22Rv1 (cell line): ENCODE measurements at regions not wholly inside any gene's neighbourhood (a gene's known extent, or its start where the extent isn't known, plus 50 kb on each side); places are given as distances from the start of the nearest gene placed in this dataset.

Experiments used
- ZFX ChIP-seq: fragments of 450-650 bp; IDR thresholded peaks from 2 replicates; pipeline ENCODE4 v1.6.1; 2017; ENCODE audit warnings: antibody characterized with exemption, borderline replicate concordance
- TF ChIP-seq, protein P1 (sequence below): fragments of 450-650 bp; IDR thresholded peaks from 2 replicates; pipeline ENCODE4 v1.5.1; 2017; ENCODE audit warnings: mild to moderate bottlenecking

DNA sequence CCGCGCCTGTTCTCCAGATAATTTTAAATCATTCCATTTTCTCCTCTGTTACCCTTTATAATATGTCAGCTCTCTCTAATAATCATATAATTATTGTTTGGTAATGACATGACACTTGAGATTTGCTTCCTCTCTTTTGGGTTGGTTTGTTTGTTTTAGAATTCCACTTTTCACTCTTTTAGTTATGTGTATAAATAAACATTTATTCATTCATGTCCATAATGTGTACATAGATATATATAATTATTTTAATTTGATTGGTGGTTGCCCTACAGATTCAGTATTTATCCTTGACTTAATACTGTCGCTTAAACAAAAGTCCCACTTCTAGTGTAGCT is 93.4 kb upstream of the FMN2 start:
- TF ChIP-seq ZFX = no peak
- TF ChIP-seq, protein P1, sequence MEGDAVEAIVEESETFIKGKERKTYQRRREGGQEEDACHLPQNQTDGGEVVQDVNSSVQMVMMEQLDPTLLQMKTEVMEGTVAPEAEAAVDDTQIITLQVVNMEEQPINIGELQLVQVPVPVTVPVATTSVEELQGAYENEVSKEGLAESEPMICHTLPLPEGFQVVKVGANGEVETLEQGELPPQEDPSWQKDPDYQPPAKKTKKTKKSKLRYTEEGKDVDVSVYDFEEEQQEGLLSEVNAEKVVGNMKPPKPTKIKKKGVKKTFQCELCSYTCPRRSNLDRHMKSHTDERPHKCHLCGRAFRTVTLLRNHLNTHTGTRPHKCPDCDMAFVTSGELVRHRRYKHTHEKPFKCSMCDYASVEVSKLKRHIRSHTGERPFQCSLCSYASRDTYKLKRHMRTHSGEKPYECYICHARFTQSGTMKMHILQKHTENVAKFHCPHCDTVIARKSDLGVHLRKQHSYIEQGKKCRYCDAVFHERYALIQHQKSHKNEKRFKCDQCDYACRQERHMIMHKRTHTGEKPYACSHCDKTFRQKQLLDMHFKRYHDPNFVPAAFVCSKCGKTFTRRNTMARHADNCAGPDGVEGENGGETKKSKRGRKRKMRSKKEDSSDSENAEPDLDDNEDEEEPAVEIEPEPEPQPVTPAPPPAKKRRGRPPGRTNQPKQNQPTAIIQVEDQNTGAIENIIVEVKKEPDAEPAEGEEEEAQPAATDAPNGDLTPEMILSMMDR = no peak
